Panc1 (cell line): ENCODE measurements at regions not wholly inside any gene's neighbourhood (a gene's known extent, or its start where the extent isn't known, plus 50 kb on each side); places are given as distances from the start of the nearest gene placed in this dataset.

Experiments used
- ATAC-seq: fragments of 200-7000 bp; cut with Tn5 transposase; 2 replicates; pipeline ENCODE4 v1.9.1; 2020; ENCODE audit warnings: mild to moderate bottlenecking, moderate library complexity
- BruUV-seq: library from RNA; stranded (reverse); fragments of 400-500 nt; replicated peaks from 2 replicates; lab custom pipeline; 2021; lab: Mats Ljungman, UMichigan
- CTCF ChIA-PET: fragments of 300-600 bp; sonication (Branson Sonifier 250); formaldehyde crosslinking; loops from one replicate; lab custom pipeline; 2022; ENCODE audit warnings: antibody characterized with exemption; lab: Charles Lee
- POLR2A ChIA-PET: fragments of 300-600 bp; sonication (Branson Sonifier 250); formaldehyde crosslinking; loops from one replicate; lab custom pipeline; 2022; ENCODE audit warnings: antibody characterized with exemption; lab: Charles Lee
- DNase-seq: peaks from one replicate; pipeline ENCODE4 v3.0.0-alpha.2; 2010; ENCODE audit warnings: low read depth, low spot score
- H3K27ac ChIP-seq: 2 replicates; pipeline ENCODE4 v1.5.1; 2011; ENCODE audit warnings: mild to moderate bottlenecking, low read length, inconsistent platforms
- H3K27me3 ChIP-seq: fragments of 200-500 bp; sonication (Bioruptor generic); 2 replicates; pipeline ENCODE4 v1.6.0; 2014; ENCODE audit warnings: low read length, inconsistent platforms; ENCODE audit not compliant: control insufficient read depth, insufficient read depth
- H3K36me3 ChIP-seq: fragments of 200-500 bp; sonication (Bioruptor generic); 2 replicates; pipeline ENCODE4 v1.5.1; 2014; ENCODE audit warnings: inconsistent platforms, mild to moderate bottlenecking, low read length, moderate library complexity; ENCODE audit not compliant: control insufficient read depth, insufficient read depth
- H3K4me1 ChIP-seq: 2 replicates; pipeline ENCODE4 v1.5.1; 2011; ENCODE audit warnings: inconsistent platforms, mild to moderate bottlenecking, low read length, moderate library complexity; ENCODE audit not compliant: control insufficient read depth, insufficient read depth
- H3K4me3 ChIP-seq, 2 experiments: 2 replicates each; pipeline ENCODE4 v1.5.1; 2011 to 2012; ENCODE audit warnings: low read depth in 2 of 2, low read length in 2 of 2, mild to moderate bottlenecking in 2 of 2, inconsistent platforms in 1 of 2, moderate library complexity in 1 of 2
- H3K9me3 ChIP-seq: fragments of 200-500 bp; sonication (Bioruptor generic); 2 replicates; pipeline ENCODE4 v1.5.1; 2014; ENCODE audit warnings: low read depth, mild to moderate bottlenecking, inconsistent platforms, low read length, moderate library complexity; ENCODE audit not compliant: control insufficient read depth, insufficient read depth
- POLR2AphosphoS5 ChIP-seq: IDR thresholded peaks from 2 replicates; pipeline ENCODE4 v1.6.1; 2012; ENCODE audit warnings: mild to moderate bottlenecking, low read depth, low read length, moderate library complexity
- REST ChIP-seq, 2 experiments: IDR thresholded peaks; 2 replicates each; pipeline ENCODE4 v1.6.1; 2011 to 2012; ENCODE audit warnings: low read depth in 2 of 2, control low read depth in 1 of 2, low read length in 1 of 2, mild to moderate bottlenecking in 1 of 2, moderate library complexity in 1 of 2; ENCODE audit not compliant: insufficient read depth in 1 of 2
- SIN3A ChIP-seq: IDR thresholded peaks from 2 replicates; pipeline ENCODE4 v1.6.1; 2012; ENCODE audit warnings: low read depth, mild to moderate bottlenecking, low read length, moderate library complexity, borderline replicate concordance; ENCODE audit not compliant: insufficient read depth
- TCF7L2 ChIP-seq: IDR thresholded peaks from 2 replicates; pipeline ENCODE4 v1.6.1; 2011; ENCODE audit warnings: mild to moderate bottlenecking, low read depth, low read length, inconsistent platforms
- in situ Hi-C: cut with HindIII; loops from 2 replicates; pipeline ENCODE4 v1.10.0; 2016; ENCODE audit warnings: low sequenced_read_pairs, low pct_unique_long_range_greater_than_20kb
- intact Hi-C: fragments of 100-400 bp; cut with micrococcal nuclease; formaldehyde crosslinking; loops from one replicate; pipeline ENCODE4 v1.10.0; 2022; ENCODE audit not compliant: unreplicated experiment
- TF ChIP-seq, protein P1 (sequence below): fragments of 450-650 bp; IDR thresholded peaks from 2 replicates; pipeline ENCODE4 v1.5.1; 2017; ENCODE audit warnings: mild to moderate bottlenecking

DNA sequence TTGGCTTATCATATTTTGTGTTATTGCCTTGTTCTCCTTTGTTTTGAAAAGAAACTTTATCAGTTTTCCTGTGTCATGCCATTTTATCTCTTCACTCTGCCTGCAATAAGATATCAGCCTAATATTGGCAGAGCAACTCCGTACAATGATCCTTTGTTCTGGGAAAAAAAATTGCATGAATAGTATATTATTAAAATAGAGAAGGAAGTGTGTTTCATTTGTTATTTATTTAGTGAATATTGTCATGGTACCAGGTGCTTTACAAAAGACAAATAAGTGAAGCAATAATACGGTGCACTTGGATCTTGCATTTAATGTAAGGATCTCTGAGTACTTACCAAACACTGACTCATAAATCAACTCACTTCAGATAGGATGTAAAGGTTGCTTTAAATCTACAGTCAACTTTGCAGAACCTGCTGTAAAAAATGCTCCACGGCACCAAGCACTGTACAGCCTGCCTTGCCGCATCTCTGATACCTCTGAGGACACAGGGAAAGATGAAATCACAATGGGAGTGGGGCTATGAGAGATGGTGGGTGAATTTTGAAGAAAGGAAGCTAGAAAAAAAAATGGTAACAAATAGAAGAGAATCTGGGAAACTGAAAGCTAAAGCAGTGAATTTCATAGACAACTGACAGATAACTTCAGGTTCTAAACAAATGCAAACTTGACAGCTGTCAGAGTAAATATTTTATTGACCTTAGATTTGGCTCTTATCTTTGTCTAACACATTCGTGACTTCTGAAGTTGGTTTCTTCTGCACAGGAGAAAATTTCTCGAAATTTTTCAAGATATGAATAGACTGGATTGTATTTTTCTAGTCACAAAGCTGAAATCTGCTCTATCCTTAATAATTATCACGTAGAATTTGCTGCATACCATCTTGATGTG, 232.1 kb downstream of the ENC1 start:
- no peaks in the 10 kb centered on the region for H3K36me3 ChIP-seq
- CTCF ChIA-PET, result no interaction called here
- in situ Hi-C loops, result no loop called here
- intact Hi-C loops, result no loop called here
- no peaks in the 10 kb centered on the region for H3K4me1 ChIP-seq
- POLR2A ChIA-PET, result no interaction called here
- no TSS peak for BruUV-seq
- no peak overlapping the region for H3K4me3 ChIP-seq
- H3K9me3 ChIP-seq, result no peaks in the 10 kb centered on the region
- DNase-seq (no peak), ATAC-seq (no peak)
- TF ChIP-seq POLR2AphosphoS5 (no peak), REST (IDR thresholded peaks at IDR 0.05; ENCODE audit: insufficient read depth in 1 of 2, low read depth in 2 of 2, low read length in 1 of 2) (no peak), TCF7L2 (no peak), SIN3A (no peak)
- TF ChIP-seq, protein P1, sequence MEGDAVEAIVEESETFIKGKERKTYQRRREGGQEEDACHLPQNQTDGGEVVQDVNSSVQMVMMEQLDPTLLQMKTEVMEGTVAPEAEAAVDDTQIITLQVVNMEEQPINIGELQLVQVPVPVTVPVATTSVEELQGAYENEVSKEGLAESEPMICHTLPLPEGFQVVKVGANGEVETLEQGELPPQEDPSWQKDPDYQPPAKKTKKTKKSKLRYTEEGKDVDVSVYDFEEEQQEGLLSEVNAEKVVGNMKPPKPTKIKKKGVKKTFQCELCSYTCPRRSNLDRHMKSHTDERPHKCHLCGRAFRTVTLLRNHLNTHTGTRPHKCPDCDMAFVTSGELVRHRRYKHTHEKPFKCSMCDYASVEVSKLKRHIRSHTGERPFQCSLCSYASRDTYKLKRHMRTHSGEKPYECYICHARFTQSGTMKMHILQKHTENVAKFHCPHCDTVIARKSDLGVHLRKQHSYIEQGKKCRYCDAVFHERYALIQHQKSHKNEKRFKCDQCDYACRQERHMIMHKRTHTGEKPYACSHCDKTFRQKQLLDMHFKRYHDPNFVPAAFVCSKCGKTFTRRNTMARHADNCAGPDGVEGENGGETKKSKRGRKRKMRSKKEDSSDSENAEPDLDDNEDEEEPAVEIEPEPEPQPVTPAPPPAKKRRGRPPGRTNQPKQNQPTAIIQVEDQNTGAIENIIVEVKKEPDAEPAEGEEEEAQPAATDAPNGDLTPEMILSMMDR, result no peak
- no peak overlapping the region for H3K27ac ChIP-seq
- H3K27me3 ChIP-seq, result no peaks in the 10 kb centered on the region

DNA sequence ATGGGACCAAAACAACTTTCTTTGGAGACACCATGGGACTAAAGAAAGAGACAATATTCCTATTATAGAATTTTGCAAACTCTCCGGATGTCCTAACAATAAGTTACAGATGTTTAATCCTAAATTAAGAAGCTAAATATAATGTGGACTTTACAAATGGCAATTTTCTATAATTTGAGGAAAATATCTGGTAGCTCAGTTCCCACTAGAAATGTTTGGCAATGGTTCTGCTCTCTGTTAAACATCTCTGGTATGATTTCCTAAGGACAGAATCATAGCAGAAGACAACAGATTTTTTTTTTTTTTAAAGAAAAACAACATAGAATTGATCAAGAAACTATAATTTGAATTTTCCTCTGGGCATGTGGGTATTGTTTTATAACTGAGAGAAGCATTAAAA, 232.8 kb downstream of the ENC1 start:
- CTCF ChIA-PET, result no interaction called here
- Histone ChIP-seq H3K4me3 (no peak overlapping the region), H3K27me3 (no peaks in the 10 kb centered on the region), H3K4me1 (no peaks in the 10 kb centered on the region), H3K36me3 (no peaks in the 10 kb centered on the region), H3K9me3 (no peaks in the 10 kb centered on the region), H3K27ac (no peak overlapping the region)
- DNase-seq (no peak), ATAC-seq (no peak)
- TF ChIP-seq, protein P1, result no peak
- TF ChIP-seq POLR2AphosphoS5, result no peak
- POLR2A ChIA-PET, result no interaction called here
- in situ Hi-C loops (no loop called here), intact Hi-C loops (no loop called here)
- no TSS peak for BruUV-seq
